KMS-11 (cell line): ENCODE measurements at regions not wholly inside any gene's neighbourhood (a gene's known extent, or its start where the extent isn't known, plus 50 kb on each side); places are given as distances from the start of the nearest gene placed in this dataset.

Experiments used
- H2AFZ ChIP-seq: fragments of 200-600 bp; sonication (generic); 2 replicates; pipeline ENCODE4 v1.6.1; 2016; ENCODE audit warnings: antibody characterized with exemption, mixed run types, low read depth
- H3K27ac ChIP-seq: fragments of 200-600 bp; sonication (generic); 2 replicates; pipeline ENCODE4 v1.6.1; 2016; ENCODE audit warnings: mild to moderate bottlenecking, mixed run types
- H3K27me3 ChIP-seq: fragments of 200-600 bp; sonication (generic); 2 replicates; pipeline ENCODE4 v1.6.1; 2017; ENCODE audit warnings: mild to moderate bottlenecking, low read depth, mixed run types, moderate library complexity; ENCODE audit not compliant: insufficient read depth
- H3K36me3 ChIP-seq: fragments of 200-600 bp; sonication (generic); 2 replicates; pipeline ENCODE4 v1.6.1; 2017; ENCODE audit warnings: mild to moderate bottlenecking, mixed run types; ENCODE audit not compliant: insufficient read depth
- H3K4me1 ChIP-seq: fragments of 200-600 bp; sonication (generic); 2 replicates; pipeline ENCODE4 v1.6.1; 2016; ENCODE audit warnings: mild to moderate bottlenecking, low read depth, mixed run types; ENCODE audit not compliant: poor library complexity, severe bottlenecking
- H3K4me2 ChIP-seq: fragments of 200-600 bp; sonication (generic); 2 replicates; pipeline ENCODE4 v1.7.0; 2016; ENCODE audit warnings: mild to moderate bottlenecking, mixed run types
- H3K4me3 ChIP-seq: fragments of 200-600 bp; sonication (generic); IDR thresholded peaks from 2 replicates; pipeline ENCODE4 v1.6.1; 2017; ENCODE audit warnings: low read depth, low read length, mixed read lengths; ENCODE audit not compliant: insufficient read depth
- H3K79me2 ChIP-seq: fragments of 200-600 bp; sonication (generic); 2 replicates; pipeline ENCODE4 v1.6.1; 2016; ENCODE audit warnings: low read depth, mixed run types; ENCODE audit not compliant: insufficient read depth
- H3K9ac ChIP-seq: fragments of 200-600 bp; sonication (generic); 2 replicates; pipeline ENCODE4 v1.6.1; 2016; ENCODE audit warnings: mild to moderate bottlenecking, mixed run types
- H4K20me1 ChIP-seq: fragments of 200-600 bp; sonication (generic); 2 replicates; pipeline ENCODE4 v1.6.1; 2016; ENCODE audit warnings: mild to moderate bottlenecking, mixed run types; ENCODE audit not compliant: insufficient read depth
- TF ChIP-seq, protein P1 (sequence below): fragments of 200-600 bp; sonication (generic); conservative IDR thresholded peaks from 2 replicates; pipeline ENCODE4 v1.6.1; 2017; ENCODE audit warnings: low read depth, mild to moderate bottlenecking, antibody characterized with exemption, low read length, moderate library complexity, mixed read lengths

- Histone ChIP-seq H3K27ac (no peak overlapping the region), H3K79me2 (no peaks in the 10 kb centered on the region), H3K9ac (no peak overlapping the region), H3K36me3 (no peaks in the 10 kb centered on the region), H2AFZ (no peak overlapping the region), H3K27me3 (no peaks in the 10 kb centered on the region), H3K4me3 (no peak overlapping the region), H3K4me2 (no peak overlapping the region), H4K20me1 (no peaks in the 10 kb centered on the region), H3K4me1 (no peaks in the 10 kb centered on the region)
- TF ChIP-seq, protein P1, sequence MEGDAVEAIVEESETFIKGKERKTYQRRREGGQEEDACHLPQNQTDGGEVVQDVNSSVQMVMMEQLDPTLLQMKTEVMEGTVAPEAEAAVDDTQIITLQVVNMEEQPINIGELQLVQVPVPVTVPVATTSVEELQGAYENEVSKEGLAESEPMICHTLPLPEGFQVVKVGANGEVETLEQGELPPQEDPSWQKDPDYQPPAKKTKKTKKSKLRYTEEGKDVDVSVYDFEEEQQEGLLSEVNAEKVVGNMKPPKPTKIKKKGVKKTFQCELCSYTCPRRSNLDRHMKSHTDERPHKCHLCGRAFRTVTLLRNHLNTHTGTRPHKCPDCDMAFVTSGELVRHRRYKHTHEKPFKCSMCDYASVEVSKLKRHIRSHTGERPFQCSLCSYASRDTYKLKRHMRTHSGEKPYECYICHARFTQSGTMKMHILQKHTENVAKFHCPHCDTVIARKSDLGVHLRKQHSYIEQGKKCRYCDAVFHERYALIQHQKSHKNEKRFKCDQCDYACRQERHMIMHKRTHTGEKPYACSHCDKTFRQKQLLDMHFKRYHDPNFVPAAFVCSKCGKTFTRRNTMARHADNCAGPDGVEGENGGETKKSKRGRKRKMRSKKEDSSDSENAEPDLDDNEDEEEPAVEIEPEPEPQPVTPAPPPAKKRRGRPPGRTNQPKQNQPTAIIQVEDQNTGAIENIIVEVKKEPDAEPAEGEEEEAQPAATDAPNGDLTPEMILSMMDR: no peak
These were observed 251.1 kb upstream of the DIAPH2 start for GRCh38 chrX:96433409-96434077.

DNA sequence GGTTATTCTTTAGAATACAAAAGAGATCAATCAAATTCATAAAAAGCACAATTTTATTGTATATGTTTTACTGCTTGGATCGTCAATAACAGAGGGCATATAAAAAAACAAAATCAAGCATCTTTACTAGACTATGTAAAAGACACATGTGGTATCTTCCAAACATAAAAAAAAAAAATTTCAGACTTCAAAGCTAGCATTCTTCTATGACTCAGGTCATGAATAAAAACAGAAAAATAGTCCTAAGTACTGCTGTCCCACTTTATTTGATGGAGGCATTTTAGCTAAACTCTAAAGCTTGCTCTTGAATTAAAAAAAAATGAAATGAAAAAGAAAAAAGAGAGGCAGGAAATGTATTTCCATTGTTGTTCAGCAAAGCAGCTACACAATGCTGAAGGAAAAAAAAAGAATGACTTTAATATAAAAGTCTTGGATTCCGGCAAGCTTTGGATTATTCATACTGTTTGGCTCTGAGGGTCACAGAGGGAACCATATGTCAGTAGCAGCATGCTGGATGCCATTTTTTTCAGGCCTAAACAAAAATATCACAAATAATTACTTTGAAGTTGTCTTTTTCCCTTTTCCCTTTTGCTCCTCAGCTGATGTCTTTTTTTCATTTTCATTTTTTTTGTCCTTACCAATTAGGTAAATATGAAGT is 249.1 kb upstream of the DIAPH2 start:
- Histone ChIP-seq H3K27ac (no peak overlapping the region), H3K27me3 (no peaks in the 10 kb centered on the region), H3K79me2 (no peaks in the 10 kb centered on the region), H4K20me1 (no peaks in the 10 kb centered on the region), H3K4me2 (no peak overlapping the region), H3K4me1 (no peaks in the 10 kb centered on the region), H3K9ac (no peak overlapping the region), H2AFZ (no peak overlapping the region), H3K36me3 (no peaks in the 10 kb centered on the region), H3K4me3 (no peak overlapping the region)
- TF ChIP-seq, protein P1: no peak

- Histone ChIP-seq H3K27ac (no peak overlapping the region), H2AFZ (no peak overlapping the region), H3K9ac (no peak overlapping the region)
These were observed 248.5 kb upstream of the DIAPH2 start for GRCh38 chrX:96436105-96436504.

GRCh38 chrX:96438803-96439202 is 245.8 kb upstream of the DIAPH2 start:
- Histone ChIP-seq H3K4me2 (no peak overlapping the region), H3K27ac (no peak overlapping the region), H3K9ac (no peak overlapping the region), H2AFZ (no peak overlapping the region), H3K36me3 (no peaks in the 10 kb centered on the region), H3K4me1 (no peaks in the 10 kb centered on the region), H3K4me3 (no peak overlapping the region), H4K20me1 (no peaks in the 10 kb centered on the region), H3K79me2 (no peaks in the 10 kb centered on the region), H3K27me3 (no peaks in the 10 kb centered on the region)
- TF ChIP-seq, protein P1: no peak

More at GRCh38 chrX:96436105-96436504, 248.5 kb upstream of the DIAPH2 start:
- Histone ChIP-seq H3K4me1 (no peaks in the 10 kb centered on the region), H3K4me3 (no peak overlapping the region), H3K4me2 (no peak overlapping the region), H3K36me3 (no peaks in the 10 kb centered on the region), H4K20me1 (no peaks in the 10 kb centered on the region), H3K27me3 (no peaks in the 10 kb centered on the region), H3K79me2 (no peaks in the 10 kb centered on the region)
- TF ChIP-seq, protein P1: no peak
